ENCODE measurements at regions not wholly inside any gene's neighbourhood (a gene's known extent, or its start where the extent isn't known, plus 50 kb on each side); places are given as distances from the start of the nearest gene placed in this dataset.

- TF ChIP-seq CTCF (conservative IDR thresholded peaks at IDR 0.05) = no peak
- TF ChIP-seq ZFX (IDR thresholded peaks at IDR 0.05) = no peak
Measured at GRCh38 chr2:121081701-121082100, 203.3 kb downstream of the TFCP2L1 start.

All from C4-2B (cell line).